Astrocyte (in vitro differentiated cells and primary cell): ENCODE measurements at regions not wholly inside any gene's neighbourhood (a gene's known extent, or its start where the extent isn't known, plus 50 kb on each side); places are given as distances from the start of the nearest gene placed in this dataset.

Source experiments
- CTCF ChIP-seq: IDR thresholded peaks from 2 replicates; pipeline ENCODE4 v1.5.1; 2011; ENCODE audit warnings: low read depth, mild to moderate bottlenecking, inconsistent platforms, low read length, moderate library complexity; ENCODE audit not compliant: insufficient read depth
- EZH2 ChIP-seq: IDR thresholded peaks from 2 replicates; pipeline ENCODE4 v1.6.1; 2012; ENCODE audit warnings: mild to moderate bottlenecking, low read length, inconsistent platforms; ENCODE audit not compliant: insufficient read depth

- no peak for TF ChIP-seq CTCF
- no peak for TF ChIP-seq EZH2
Measured at GRCh38 chr6:48236375-48236774, 125.4 kb upstream of the PTCHD4 start.
